HCT116 (cell line): ENCODE measurements at regions not wholly inside any gene's neighbourhood (a gene's known extent, or its start where the extent isn't known, plus 50 kb on each side); places are given as distances from the start of the nearest gene placed in this dataset.

ENCODE experiments used
- CEBPB ChIP-seq: IDR thresholded peaks from 2 replicates; pipeline ENCODE4 v1.6.1; 2012; ENCODE audit warnings: low read depth
- EGR1 ChIP-seq: IDR thresholded peaks from 2 replicates; pipeline ENCODE4 v1.6.1; 2012; ENCODE audit warnings: low read depth
- EZH2 ChIP-seq: fragments of 200-600 bp; sonication (generic); IDR thresholded peaks from 2 replicates; pipeline ENCODE4 v1.6.1; 2017; ENCODE audit warnings: antibody characterized with exemption, mixed run types
- EZH2phosphoT487 ChIP-seq: fragments of 200-600 bp; IDR thresholded peaks from 2 replicates; pipeline ENCODE4 v1.6.1; 2018; ENCODE audit warnings: antibody characterized with exemption, borderline replicate concordance
- MAX ChIP-seq: IDR thresholded peaks from 2 replicates; pipeline ENCODE4 v1.6.1; 2012
- POLR2A ChIP-seq: IDR thresholded peaks from 2 replicates; pipeline ENCODE4 v1.7.0; 2011; ENCODE audit warnings: borderline replicate concordance; ENCODE audit not compliant: insufficient read depth, insufficient read length; ENCODE audit errors: extremely low read depth
- POLR2AphosphoS5 ChIP-seq: IDR thresholded peaks from 2 replicates; pipeline ENCODE4 v1.6.1; 2011; ENCODE audit warnings: mild to moderate bottlenecking, low read depth, low read length, moderate library complexity
- RAD21 ChIP-seq: IDR thresholded peaks from 2 replicates; pipeline ENCODE4 v1.6.1; 2012; ENCODE audit warnings: low read depth, mild to moderate bottlenecking
- REST ChIP-seq: IDR thresholded peaks from 2 replicates; pipeline ENCODE4 v1.6.1; 2012; ENCODE audit warnings: low read depth
- ZNF274 ChIP-seq: fragments of 200-500 bp; sonication (Bioruptor generic); IDR thresholded peaks from 2 replicates; pipeline ENCODE4 v1.6.1; 2014; ENCODE audit warnings: mild to moderate bottlenecking, low read depth, low read length, inconsistent platforms
- TF ChIP-seq, protein P1 (sequence below), 3 experiments: fragments of 200-600 bp in 1 of 3; sonication (generic) in 1 of 3; IDR thresholded peaks in 2 of 3; conservative IDR thresholded peaks in 1 of 3; 2 replicates each; pipeline ENCODE4 v1.5.1; 2012 to 2017; ENCODE audit warnings: low read depth in 2 of 3, low read length in 2 of 3, antibody characterized with exemption in 1 of 3, borderline replicate concordance in 1 of 3, control low read depth in 1 of 3, mild to moderate bottlenecking in 1 of 3, mixed read lengths in 1 of 3, mixed run types in 1 of 3, moderate library complexity in 1 of 3; ENCODE audit not compliant: insufficient read depth in 1 of 3
- TF ChIP-seq, protein P2 (sequence below): IDR thresholded peaks from 2 replicates; pipeline ENCODE4 v1.6.1; 2012

DNA sequence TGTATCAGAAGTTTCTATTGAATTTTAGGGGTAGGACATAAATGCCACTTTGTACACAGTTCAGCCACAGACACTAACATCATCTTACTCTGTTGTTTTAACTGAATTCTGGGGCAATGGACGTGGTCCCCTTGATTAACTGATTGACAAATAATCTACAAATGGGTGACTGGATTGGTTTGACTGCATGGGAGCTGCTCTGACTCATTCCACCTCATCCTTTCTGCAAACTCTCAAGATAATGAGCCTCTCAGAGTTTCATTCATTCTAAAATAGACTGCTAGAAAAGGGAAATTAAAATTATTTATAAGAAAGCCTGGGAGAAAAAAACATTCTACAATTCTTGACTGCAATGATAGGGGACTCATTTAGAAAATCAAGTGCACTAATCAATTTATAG lies 570.4 kb upstream of the SEL1L start:
- no peak for TF ChIP-seq POLR2AphosphoS5
- TF ChIP-seq EZH2: no peak
- no peak for TF ChIP-seq MAX
- TF ChIP-seq EGR1: no peak
- TF ChIP-seq, protein P1, sequence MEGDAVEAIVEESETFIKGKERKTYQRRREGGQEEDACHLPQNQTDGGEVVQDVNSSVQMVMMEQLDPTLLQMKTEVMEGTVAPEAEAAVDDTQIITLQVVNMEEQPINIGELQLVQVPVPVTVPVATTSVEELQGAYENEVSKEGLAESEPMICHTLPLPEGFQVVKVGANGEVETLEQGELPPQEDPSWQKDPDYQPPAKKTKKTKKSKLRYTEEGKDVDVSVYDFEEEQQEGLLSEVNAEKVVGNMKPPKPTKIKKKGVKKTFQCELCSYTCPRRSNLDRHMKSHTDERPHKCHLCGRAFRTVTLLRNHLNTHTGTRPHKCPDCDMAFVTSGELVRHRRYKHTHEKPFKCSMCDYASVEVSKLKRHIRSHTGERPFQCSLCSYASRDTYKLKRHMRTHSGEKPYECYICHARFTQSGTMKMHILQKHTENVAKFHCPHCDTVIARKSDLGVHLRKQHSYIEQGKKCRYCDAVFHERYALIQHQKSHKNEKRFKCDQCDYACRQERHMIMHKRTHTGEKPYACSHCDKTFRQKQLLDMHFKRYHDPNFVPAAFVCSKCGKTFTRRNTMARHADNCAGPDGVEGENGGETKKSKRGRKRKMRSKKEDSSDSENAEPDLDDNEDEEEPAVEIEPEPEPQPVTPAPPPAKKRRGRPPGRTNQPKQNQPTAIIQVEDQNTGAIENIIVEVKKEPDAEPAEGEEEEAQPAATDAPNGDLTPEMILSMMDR (IDR thresholded peaks at IDR 0.05 in 2 of 3, conservative IDR thresholded peaks at IDR 0.05 in 1 of 3; ENCODE audit: borderline replicate concordance in 1 of 3, insufficient read depth in 1 of 3, low read depth in 2 of 3, low read length in 2 of 3): no peak
- TF ChIP-seq ZNF274: no peak
- no peak for TF ChIP-seq EZH2phosphoT487
- TF ChIP-seq, protein P2, sequence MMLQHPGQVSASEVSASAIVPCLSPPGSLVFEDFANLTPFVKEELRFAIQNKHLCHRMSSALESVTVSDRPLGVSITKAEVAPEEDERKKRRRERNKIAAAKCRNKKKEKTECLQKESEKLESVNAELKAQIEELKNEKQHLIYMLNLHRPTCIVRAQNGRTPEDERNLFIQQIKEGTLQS: no peak
- TF ChIP-seq POLR2A: no peak
- no peak for TF ChIP-seq REST
- TF ChIP-seq RAD21: no peak
- TF ChIP-seq CEBPB: no peak
